SIG-M5 treated with dmso at 0.1 percent for 504 hours (cell line): ENCODE measurements at regions not wholly inside any gene's neighbourhood (a gene's known extent, or its start where the extent isn't known, plus 50 kb on each side); places are given as distances from the start of the nearest gene placed in this dataset.
A peak's percentile ranks its signal among the peaks of the same experiment; 100 is the strongest.

Experiments used
- DNase-seq: peaks from one replicate; lab custom pipeline; 2025; ENCODE audit not compliant: unreplicated experiment; lab: John Stamatoyannopoulos, UW

GRCh38 chr16:79271583-79271982 lies 329.0 kb downstream of the MAF start:
- no peak for DNase-seq

GRCh38 chr16:79270011-79270410 lies 330.5 kb downstream of the MAF start:
- DNase-seq, result no peak

DNA sequence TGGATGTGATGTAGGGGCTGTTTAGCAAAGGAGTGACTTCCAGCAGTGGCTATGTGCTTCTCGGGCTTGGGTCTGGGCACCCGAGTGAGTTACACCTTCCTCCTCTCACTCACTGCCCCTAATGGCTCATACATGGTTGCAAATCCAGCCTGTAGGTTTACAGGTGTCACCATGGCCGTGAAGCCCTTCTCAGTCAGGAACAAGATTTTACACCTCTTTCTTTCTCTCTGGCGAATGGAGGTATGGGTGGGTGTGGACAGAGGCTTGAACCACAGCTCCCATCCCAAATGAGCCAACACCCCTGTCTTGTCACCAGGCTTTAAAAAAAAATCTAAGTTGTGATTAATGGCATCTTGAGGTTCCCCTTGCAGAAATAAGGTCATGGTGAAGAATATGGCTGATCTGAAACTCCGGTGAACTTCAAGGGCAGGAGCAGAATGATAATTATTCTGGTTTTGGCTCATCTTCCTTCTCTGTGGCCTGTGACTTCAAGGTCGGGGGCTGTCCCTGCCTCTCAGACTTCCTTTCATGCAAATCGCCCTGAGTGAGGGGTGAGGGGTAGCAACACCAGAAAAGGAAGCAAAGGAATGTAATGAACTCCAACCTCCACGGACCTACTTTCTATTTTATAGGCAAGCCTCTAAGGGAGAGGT lies 331.2 kb downstream of the MAF start:
- no peak for DNase-seq

DNA sequence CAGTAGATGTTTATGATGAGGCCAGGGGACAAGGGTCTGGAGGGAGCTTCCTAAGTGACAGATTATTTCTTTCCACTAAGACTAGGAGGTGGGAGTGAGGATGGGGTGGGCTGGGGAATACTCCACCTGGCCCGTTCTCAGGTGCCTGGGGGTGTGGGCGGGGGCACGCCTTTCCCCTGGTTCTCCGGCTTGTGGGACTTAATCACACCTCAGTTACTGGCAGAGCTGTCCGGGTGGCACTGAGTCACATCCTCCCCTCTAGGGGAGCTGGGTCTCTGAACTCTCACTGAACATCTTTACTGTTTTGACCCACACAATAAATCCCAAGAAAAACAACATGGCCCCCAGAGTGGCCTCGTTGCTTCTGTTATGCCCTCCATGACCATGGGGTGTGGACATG lies 332.8 kb downstream of the MAF start:
- no peak for DNase-seq

DNA sequence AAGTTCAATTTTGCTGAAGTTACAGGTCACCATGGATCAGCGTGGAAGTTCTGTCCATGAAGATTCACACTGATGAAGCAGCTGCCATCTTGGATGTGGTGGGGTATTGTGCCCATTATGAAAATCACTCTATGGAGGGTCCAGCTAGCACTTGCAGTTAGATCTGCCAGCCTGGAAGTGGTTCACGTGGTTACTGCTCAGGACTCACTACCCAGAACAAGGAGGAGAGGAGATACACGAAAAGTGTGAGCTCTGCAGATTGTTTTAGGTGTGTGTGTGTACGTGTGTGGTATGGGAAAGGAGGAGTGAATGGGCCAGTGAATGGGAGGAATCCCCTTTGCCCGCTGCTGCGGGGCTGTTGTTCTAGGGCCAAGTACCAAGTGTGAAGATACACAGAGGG lies 333.4 kb downstream of the MAF start:
- DNase-seq, result no peak

GRCh38 chr16:79265701-79266100 lies 334.8 kb downstream of the MAF start:
- DNase-seq, result no peak

GRCh38 chr16:79265196-79265595 lies 335.3 kb downstream of the MAF start:
- no peak for DNase-seq

- DNase-seq, result peak; percentile 20
These were observed 336.1 kb downstream of the MAF start for GRCh38 chr16:79264237-79265109.

- peak; percentile 25 for DNase-seq
These were observed 337.1 kb downstream of the MAF start for GRCh38 chr16:79263425-79263824.
